Stimulated activated effector memory CD8-positive, alpha-beta T cell treated with anti-CD3 and anti-CD28 coated beads, Interleukin-12 subunit alpha, Interleukin-12 subunit beta, amount 100 ng/mL, for 72 hours (primary cell): ENCODE measurements at regions not wholly inside any gene's neighbourhood (a gene's known extent, or its start where the extent isn't known, plus 50 kb on each side); places are given as distances from the start of the nearest gene placed in this dataset.

ENCODE experiments used
- ATAC-seq: fragments of 150-1000 bp; cut with Tn5 transposase; 2 replicates; pipeline ENCODE4 v1.10.0; 2021
- DNase-seq, 2 donors: peaks; one replicate each; pipeline ENCODE4 v3.0.0; 2021 to 2022; ENCODE audit warnings: low spot score in 2 of 2
- H3K27ac Mint-ChIP-seq: one replicate; pipeline ENCODE4 v1.8.0; 2022; ENCODE audit warnings: mild to moderate bottlenecking, mixed read lengths
- H3K36me3 Mint-ChIP-seq: one replicate; pipeline ENCODE4 v1.8.0; 2022; ENCODE audit warnings: mild to moderate bottlenecking, mixed read lengths
- H3K4me1 Mint-ChIP-seq: one replicate; pipeline ENCODE4 v1.8.0; 2022; ENCODE audit warnings: mixed read lengths
- H3K4me3 Mint-ChIP-seq: one replicate; pipeline ENCODE4 v1.8.0; 2022; ENCODE audit warnings: mild to moderate bottlenecking, mixed read lengths
- H3K9me3 Mint-ChIP-seq: one replicate; pipeline ENCODE4 v1.8.0; 2022; ENCODE audit warnings: mixed read lengths

- no peaks in the 10 kb centered on the region for H3K4me1 Mint-ChIP-seq
- H3K36me3 Mint-ChIP-seq, result no peaks in the 10 kb centered on the region
- ATAC-seq (no peak), DNase-seq (no peak)
- no peak overlapping the region for H3K4me3 Mint-ChIP-seq
- H3K9me3 Mint-ChIP-seq, result no peaks in the 10 kb centered on the region
- no peak overlapping the region for H3K27ac Mint-ChIP-seq
Measured at GRCh38 chr2:147345246-147345645, 499.6 kb upstream of the ACVR2A start.

DNA sequence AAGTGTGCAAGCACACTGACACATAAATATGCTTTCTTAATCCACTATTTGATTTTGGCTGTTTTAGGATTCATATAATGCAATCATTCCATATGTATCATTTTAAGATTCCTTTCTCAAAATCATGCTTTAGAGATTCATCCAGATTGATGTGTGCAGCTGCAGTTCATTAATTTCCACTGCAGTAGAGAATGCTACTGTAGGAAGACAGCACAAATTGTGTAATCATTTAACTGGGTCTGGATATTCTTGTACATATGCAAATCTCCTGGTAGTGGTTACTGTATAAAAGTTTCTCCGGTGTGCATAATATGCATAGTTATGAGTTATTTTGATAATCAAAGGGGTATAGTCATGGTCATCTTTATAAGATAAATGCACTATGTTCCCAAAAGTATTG is 502.5 kb upstream of the ACVR2A start:
- H3K27ac Mint-ChIP-seq, result no peak overlapping the region
- no peak for ATAC-seq
- no peaks in the 10 kb centered on the region for H3K9me3 Mint-ChIP-seq
- no peaks in the 10 kb centered on the region for H3K4me1 Mint-ChIP-seq
- H3K36me3 Mint-ChIP-seq, result no peaks in the 10 kb centered on the region
- no peak overlapping the region for H3K4me3 Mint-ChIP-seq
- no peak for DNase-seq

GRCh38 chr2:147331790-147332419 is 512.9 kb upstream of the ACVR2A start:
- Mint-ChIP-seq H3K4me3 (no peak overlapping the region), H3K9me3 (no peaks in the 10 kb centered on the region), H3K4me1 (peaks cover 4% of the 10 kb centered on the region), H3K27ac (no peak overlapping the region), H3K36me3 (no peaks in the 10 kb centered on the region)
- DNase-seq, result no peak
- peak; percentile 47 for ATAC-seq

DNA sequence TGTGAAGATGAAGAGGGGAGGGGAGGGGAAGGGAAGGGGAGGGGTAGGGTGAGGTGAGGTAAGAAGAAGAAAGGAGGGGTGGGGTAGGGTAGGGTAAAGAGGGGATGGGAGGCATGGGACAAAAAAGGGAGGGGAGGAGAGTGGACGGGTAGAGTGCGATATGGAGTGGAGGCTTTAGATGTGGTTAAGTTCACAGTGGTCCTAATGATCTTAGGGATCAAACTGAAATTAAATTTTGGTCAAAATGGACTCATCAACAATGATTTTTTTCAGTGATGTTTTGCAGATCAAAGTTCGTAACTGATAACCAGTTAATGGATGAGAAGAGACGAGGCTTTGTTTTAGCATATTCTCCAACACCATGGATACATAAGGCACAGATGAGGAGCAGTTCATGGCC is 513.9 kb upstream of the ACVR2A start:
- ATAC-seq, result no peak
- no peak overlapping the region for H3K27ac Mint-ChIP-seq
- peaks cover 7% of the 10 kb centered on the region for H3K4me1 Mint-ChIP-seq

DNA sequence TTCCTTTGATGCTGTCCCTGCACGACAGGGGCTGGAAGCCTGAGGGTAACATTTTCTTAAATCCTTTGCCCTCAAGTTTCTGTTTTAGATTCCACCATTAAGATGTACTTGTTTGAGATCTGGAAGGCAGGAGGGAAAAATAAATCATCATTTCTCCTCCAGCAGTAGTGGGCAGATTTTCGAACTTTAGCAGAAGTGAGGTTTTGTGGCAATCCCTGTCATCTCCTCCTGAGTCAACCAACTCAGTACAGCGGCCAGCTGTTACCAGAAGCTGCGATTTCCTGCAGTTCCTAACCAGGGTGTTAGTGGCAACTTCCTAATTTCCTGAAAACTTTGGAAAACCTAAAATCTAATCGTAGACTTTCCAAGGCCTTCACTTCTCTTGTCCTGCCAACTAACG is 517.2 kb upstream of the ACVR2A start:
- Mint-ChIP-seq H3K36me3 (no peaks in the 10 kb centered on the region), H3K4me3 (no peak overlapping the region), H3K27ac (no peak overlapping the region), H3K9me3 (no peaks in the 10 kb centered on the region), H3K4me1 (peaks cover 7% of the 10 kb centered on the region)
- ATAC-seq, result peak; percentile 81
- DNase-seq, result no peak

More for the DNA sequence above, 513.9 kb upstream of the ACVR2A start:
- Mint-ChIP-seq H3K9me3 (no peaks in the 10 kb centered on the region), H3K36me3 (no peaks in the 10 kb centered on the region), H3K4me3 (no peak overlapping the region)
- DNase-seq, result no peak

DNA sequence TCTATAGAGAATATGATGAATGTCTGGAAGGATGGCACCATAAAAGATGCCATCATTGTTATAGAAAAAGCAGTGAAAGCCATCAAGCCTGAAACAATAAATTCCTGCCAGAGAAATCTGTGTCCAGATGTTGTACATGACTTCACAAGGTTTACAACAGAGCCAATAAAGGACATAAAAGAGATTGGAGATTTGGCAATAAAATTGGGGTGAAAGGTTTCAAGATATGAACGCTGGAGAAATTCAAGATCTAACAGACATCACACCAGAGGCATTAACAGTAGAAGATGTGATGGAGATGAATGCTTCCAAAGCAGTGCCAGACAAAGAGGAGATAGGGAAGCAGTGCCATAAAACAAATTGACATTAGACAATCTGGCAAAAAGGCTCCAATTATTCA is 518.8 kb upstream of the ACVR2A start:
- no peaks in the 10 kb centered on the region for H3K36me3 Mint-ChIP-seq
- no peak for DNase-seq
- no peak overlapping the region for H3K4me3 Mint-ChIP-seq
- no peak for ATAC-seq
- H3K27ac Mint-ChIP-seq, result no peak overlapping the region
- no peaks in the 10 kb centered on the region for H3K9me3 Mint-ChIP-seq
- H3K4me1 Mint-ChIP-seq, result peaks cover 7% of the 10 kb centered on the region

- peaks cover 8% of the 10 kb centered on the region for H3K9me3 Mint-ChIP-seq
- no peaks in the 10 kb centered on the region for H3K36me3 Mint-ChIP-seq
- H3K4me1 Mint-ChIP-seq, result no peaks in the 10 kb centered on the region
- H3K4me3 Mint-ChIP-seq, result no peak overlapping the region
- no peak for ATAC-seq
- DNase-seq, result no peak
- no peak overlapping the region for H3K27ac Mint-ChIP-seq
Measured at GRCh38 chr2:147320146-147320545, 524.7 kb upstream of the ACVR2A start.

DNA sequence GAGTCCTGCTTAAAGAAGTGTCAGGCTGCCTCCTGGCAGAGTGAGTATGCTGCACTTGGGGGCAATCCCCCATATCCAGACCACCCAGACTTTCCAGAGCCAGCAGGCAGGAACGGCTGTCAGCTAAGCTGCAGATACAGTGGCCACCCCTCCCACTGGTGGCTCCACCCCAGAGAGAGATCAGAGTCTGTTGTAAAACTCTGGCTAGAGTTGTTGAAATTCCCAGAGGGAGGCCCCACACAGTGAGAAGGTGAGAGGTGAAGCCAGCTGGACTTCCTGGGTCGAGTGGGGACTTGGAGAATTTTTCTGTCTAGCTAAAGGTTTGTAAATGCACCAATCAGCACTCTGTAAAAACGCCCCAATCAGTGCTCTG is 533.8 kb upstream of the ACVR2A start:
- Mint-ChIP-seq H3K27ac (no peak overlapping the region), H3K4me1 (no peaks in the 10 kb centered on the region), H3K9me3 (no peaks in the 10 kb centered on the region), H3K36me3 (no peaks in the 10 kb centered on the region), H3K4me3 (no peak overlapping the region)
- ATAC-seq (no peak), DNase-seq (no peak)

DNA sequence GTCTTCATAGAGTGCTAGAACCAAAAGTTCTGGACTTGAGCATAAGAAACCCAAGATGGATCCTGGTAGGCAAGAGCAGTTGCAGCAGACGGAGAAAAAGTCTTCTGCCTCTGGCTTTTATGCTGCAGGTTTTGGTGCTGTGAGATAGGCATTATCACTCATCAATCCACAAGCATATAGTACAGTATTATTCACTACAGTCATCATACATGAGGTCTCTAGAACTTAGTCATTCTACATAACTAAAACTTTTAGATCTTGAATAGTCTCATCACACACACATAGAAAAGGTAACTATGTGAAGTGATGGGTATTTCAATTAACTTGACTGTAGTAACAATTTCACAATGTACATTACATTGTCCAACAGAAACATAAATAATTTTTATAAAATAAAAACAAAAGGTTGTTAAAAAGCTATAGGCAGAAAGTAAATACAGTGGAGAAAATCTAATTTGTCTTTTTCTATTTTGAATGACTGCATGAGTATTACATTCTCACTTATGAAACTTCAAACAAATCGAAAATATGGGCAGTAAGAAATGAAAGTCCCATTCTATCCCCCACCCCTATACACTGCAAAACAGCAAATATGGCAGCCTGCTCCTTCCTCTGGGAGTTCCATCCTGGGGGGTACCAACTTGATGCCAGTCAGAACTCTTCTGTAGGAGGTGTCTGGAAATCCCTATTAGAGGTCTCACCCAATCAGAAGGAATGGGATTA is 534.3 kb upstream of the ACVR2A start:
- Mint-ChIP-seq H3K9me3 (no peaks in the 10 kb centered on the region), H3K36me3 (no peaks in the 10 kb centered on the region), H3K4me3 (no peak overlapping the region), H3K27ac (no peak overlapping the region), H3K4me1 (no peaks in the 10 kb centered on the region)
- DNase-seq, result no peak
- ATAC-seq, result peak; percentile 65

DNA sequence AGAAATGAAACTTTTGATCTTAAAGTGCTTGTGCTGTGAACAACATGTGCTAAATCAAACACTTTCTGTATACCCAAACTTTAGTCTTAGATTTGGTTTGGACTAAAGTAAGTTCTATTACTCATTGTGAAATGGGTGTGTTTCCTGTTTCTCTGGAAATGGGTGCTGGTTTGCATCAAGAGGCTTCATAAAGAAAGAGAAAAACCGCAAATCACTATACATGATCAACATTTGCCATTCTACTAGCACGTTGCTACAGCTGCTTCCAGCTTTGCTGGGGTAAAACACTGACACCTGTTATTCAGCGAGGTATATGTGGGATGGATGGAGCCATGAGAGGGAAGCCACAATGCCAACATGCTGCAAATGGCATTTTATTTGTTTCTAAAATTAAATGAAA is 547.0 kb upstream of the ACVR2A start:
- peak overlapping the region; percentile 24 for H3K4me3 Mint-ChIP-seq
- no peaks in the 10 kb centered on the region for H3K36me3 Mint-ChIP-seq
- peak; percentile 89 for ATAC-seq
- peak overlapping the region; percentile 79 for H3K27ac Mint-ChIP-seq
- peaks cover 6% of the 10 kb centered on the region for H3K9me3 Mint-ChIP-seq
- no peak for DNase-seq
- H3K4me1 Mint-ChIP-seq, result peaks cover 20% of the 10 kb centered on the region

DNA sequence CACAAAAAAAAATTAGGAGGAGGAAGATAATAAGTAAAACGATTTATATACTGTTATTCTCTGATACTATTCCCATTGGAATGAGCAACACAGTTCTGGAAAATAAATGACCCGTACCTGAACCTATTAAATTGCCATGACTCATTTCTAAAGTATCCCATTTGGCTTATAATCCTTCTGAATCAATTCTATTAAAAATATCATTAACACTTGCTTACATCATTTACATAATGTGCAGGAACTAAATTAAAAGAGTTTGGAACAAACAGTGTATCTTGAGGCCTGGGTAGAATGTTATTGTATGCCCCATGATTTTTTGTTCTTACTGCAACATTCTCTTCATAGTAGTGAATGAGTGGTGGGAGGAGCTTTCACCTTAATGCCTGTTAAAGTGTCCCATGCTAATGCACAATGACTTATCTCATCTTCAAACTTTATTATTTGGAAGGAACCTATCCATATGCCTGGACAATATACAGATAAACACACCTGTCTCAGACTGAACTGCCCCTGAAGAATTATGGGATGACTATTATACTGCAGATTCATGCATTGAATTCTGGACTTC is 549.9 kb upstream of the ACVR2A start:
- peaks cover 26% of the 10 kb centered on the region for H3K4me1 Mint-ChIP-seq
- ATAC-seq, result no peak
- peaks cover 4% of the 10 kb centered on the region for H3K9me3 Mint-ChIP-seq
- no peak for DNase-seq
- no peaks in the 10 kb centered on the region for H3K36me3 Mint-ChIP-seq
- H3K27ac Mint-ChIP-seq, result no peak overlapping the region
- H3K4me3 Mint-ChIP-seq, result no peak overlapping the region

GRCh38 chr2:147293991-147294824 is 550.6 kb upstream of the ACVR2A start:
- H3K4me3 Mint-ChIP-seq, result no peak overlapping the region
- DNase-seq (no peak), ATAC-seq (peak; percentile 66)

DNA sequence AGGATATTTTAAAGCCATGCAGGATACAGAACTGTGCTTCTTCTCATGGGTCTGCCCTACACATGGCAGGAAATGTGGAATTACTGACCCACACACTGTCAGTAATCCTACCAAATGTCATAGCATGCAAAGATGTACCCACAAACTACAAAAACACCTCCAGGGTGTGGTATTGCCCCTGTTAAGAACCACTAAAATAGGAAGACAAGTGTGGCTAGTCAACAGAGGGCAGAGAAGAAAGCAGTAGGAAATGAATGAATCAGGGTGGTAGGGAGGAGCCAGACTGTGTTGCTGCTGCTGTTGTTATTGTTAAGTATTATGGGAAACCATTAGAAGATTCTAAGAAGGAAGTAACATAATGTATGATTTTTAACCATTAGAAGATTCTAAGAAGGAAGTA is 556.7 kb upstream of the ACVR2A start:
- Mint-ChIP-seq H3K4me3 (no peak overlapping the region), H3K4me1 (peaks cover 16% of the 10 kb centered on the region), H3K27ac (peak overlapping the region; percentile 7), H3K36me3 (no peaks in the 10 kb centered on the region), H3K9me3 (peaks cover 3% of the 10 kb centered on the region)
- ATAC-seq, result peak; percentile 94
- no peak for DNase-seq

More at GRCh38 chr2:147293991-147294824, 550.6 kb upstream of the ACVR2A start:
- Mint-ChIP-seq H3K9me3 (peaks cover 4% of the 10 kb centered on the region), H3K27ac (no peak overlapping the region), H3K4me1 (peaks cover 26% of the 10 kb centered on the region), H3K36me3 (no peaks in the 10 kb centered on the region)

DNA sequence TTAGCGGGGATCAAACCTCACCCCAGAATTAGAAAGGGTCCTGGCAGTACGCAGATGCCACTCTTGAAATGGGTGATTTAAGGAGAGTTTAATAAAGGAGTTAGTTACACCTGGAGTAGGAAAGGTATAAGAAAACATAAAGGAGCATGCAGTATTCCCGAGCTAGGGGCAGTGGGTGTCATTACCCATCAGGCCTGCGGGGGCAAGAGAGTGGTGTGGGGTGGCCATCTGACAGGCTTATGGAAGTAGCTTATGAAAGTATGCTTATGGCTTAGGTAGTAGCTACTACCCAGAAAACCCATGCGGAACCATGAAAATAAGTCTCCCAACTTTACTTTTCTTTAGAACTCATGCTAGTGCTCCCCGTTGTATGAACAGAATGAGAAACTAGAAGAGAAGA is 568.9 kb upstream of the ACVR2A start:
- DNase-seq (no peak), ATAC-seq (no peak)
- Mint-ChIP-seq H3K27ac (no peak overlapping the region), H3K36me3 (no peaks in the 10 kb centered on the region), H3K4me1 (no peaks in the 10 kb centered on the region), H3K4me3 (no peak overlapping the region), H3K9me3 (peaks cover 2% of the 10 kb centered on the region)

DNA sequence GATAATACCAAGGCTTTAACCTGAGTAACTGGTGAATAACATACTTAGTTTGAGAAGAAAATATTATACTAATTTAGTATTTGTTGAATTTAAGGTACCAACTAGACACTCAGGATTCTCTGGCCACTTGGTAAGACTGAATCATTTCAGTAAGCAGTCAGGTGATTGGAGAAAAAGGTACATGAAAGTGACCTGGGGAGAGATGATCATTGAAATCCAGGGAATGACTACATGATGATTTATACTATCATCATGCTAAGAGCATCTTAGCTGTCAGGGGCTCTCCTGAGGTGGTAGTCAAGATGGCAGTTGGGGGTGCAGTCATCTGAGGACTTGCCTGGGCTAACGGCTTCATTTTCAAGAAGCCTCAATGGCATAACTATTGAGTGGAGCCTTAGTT is 571.2 kb upstream of the ACVR2A start:
- Mint-ChIP-seq H3K36me3 (no peaks in the 10 kb centered on the region), H3K9me3 (peaks cover 17% of the 10 kb centered on the region), H3K27ac (no peak overlapping the region), H3K4me1 (no peaks in the 10 kb centered on the region), H3K4me3 (no peak overlapping the region)
- ATAC-seq, result no peak
- no peak for DNase-seq
